GM12891 (cell line): ENCODE measurements at regions not wholly inside any gene's neighbourhood (a gene's known extent, or its start where the extent isn't known, plus 50 kb on each side); places are given as distances from the start of the nearest gene placed in this dataset.

Source experiments
- DNase-seq: peaks from one replicate; pipeline ENCODE4 v3.0.0; 2011; ENCODE audit warnings: low spot score; ENCODE audit not compliant: insufficient read length
- FAIRE-seq: peaks from 2 replicates; lab custom pipeline; 2011; peaks lifted over from hg19 to GRCh38; lab: Jason Lieb, UNC
- PAX5 ChIP-seq: IDR thresholded peaks from 2 replicates; pipeline ENCODE4 v1.6.1; 2011; ENCODE audit warnings: low read length, moderate library complexity, mild to moderate bottlenecking; ENCODE audit not compliant: insufficient read depth, severe bottlenecking
- POLR2A ChIP-seq: IDR thresholded peaks from 2 replicates; pipeline ENCODE4 v1.6.1; 2011; ENCODE audit warnings: low read depth, low read length, control low read depth
- POLR2AphosphoS5 ChIP-seq: IDR thresholded peaks from 2 replicates; pipeline ENCODE4 v1.6.1; 2011; ENCODE audit warnings: low read depth, low read length, control low read depth
- POU2F2 ChIP-seq: IDR thresholded peaks from 2 replicates; pipeline ENCODE4 v1.6.1; 2011; ENCODE audit warnings: low read depth, mild to moderate bottlenecking, control low read depth, low read length, moderate library complexity
- SPI1 ChIP-seq: IDR thresholded peaks from 2 replicates; pipeline ENCODE4 v1.6.1; 2011; ENCODE audit warnings: low read depth, low read length, control low read depth
- TAF1 ChIP-seq: IDR thresholded peaks from 2 replicates; pipeline ENCODE4 v1.6.1; 2011; ENCODE audit warnings: low read depth, low read length, control low read depth

- TF ChIP-seq POLR2A: no peak
- peak; percentile 54 for TF ChIP-seq SPI1
- no peak for DNase-seq
- FAIRE-seq: peak; percentile 58
Observed at GRCh38 chr15:31473385-31474058, 146.9 kb downstream of the KLF13 start.

- TF ChIP-seq TAF1 (no peak), POU2F2 (no peak), POLR2A (no peak), POLR2AphosphoS5 (no peak), SPI1 (no peak), PAX5 (no peak)
- no peak for DNase-seq
- peak; percentile 51 for FAIRE-seq
Observed at GRCh38 chr15:31474059-31474868, 147.6 kb downstream of the KLF13 start.

- no peak for FAIRE-seq
- no peak for DNase-seq
- TF ChIP-seq TAF1: no peak
Observed at GRCh38 chr15:31476236-31476810, 149.7 kb downstream of the KLF13 start.

- TF ChIP-seq PAX5 (no peak), POLR2A (no peak), SPI1 (no peak), POU2F2 (no peak), TAF1 (no peak), POLR2AphosphoS5 (no peak)
- no peak for DNase-seq
- no peak for FAIRE-seq
Observed at GRCh38 chr15:31476866-31477265, 150.2 kb downstream of the KLF13 start.

GRCh38 chr15:31477301-31477700 lies 150.7 kb downstream of the KLF13 start:
- TF ChIP-seq POLR2A: no peak
- no peak for DNase-seq
- FAIRE-seq: no peak

GRCh38 chr15:31477851-31478701 lies 151.4 kb downstream of the KLF13 start:
- no peak for FAIRE-seq
- no peak for DNase-seq
- TF ChIP-seq POLR2AphosphoS5 (no peak), TAF1 (no peak), SPI1 (no peak), PAX5 (no peak), POLR2A (no peak), POU2F2 (no peak)

- TF ChIP-seq SPI1: no peak
- no peak for TF ChIP-seq PAX5
- no peak for TF ChIP-seq POLR2A
- no peak for TF ChIP-seq POLR2AphosphoS5
- DNase-seq (no peak), FAIRE-seq (no peak)
Observed at GRCh38 chr15:31478702-31479221, 152.1 kb downstream of the KLF13 start.

GRCh38 chr15:31480356-31481025 lies 153.9 kb downstream of the KLF13 start:
- DNase-seq (no peak), FAIRE-seq (no peak)
- no peak for TF ChIP-seq POU2F2
- no peak for TF ChIP-seq POLR2AphosphoS5
- no peak for TF ChIP-seq PAX5
- TF ChIP-seq SPI1: no peak
- no peak for TF ChIP-seq TAF1
- TF ChIP-seq POLR2A: no peak

GRCh38 chr15:31481142-31481541 lies 154.5 kb downstream of the KLF13 start:
- FAIRE-seq (no peak), DNase-seq (no peak)
- TF ChIP-seq PAX5 (no peak), POLR2AphosphoS5 (no peak), POU2F2 (no peak), TAF1 (no peak), SPI1 (no peak), POLR2A (no peak)
